HL-60 (cell line): ENCODE measurements at regions not wholly inside any gene's neighbourhood (a gene's known extent, or its start where the extent isn't known, plus 50 kb on each side); places are given as distances from the start of the nearest gene placed in this dataset.

Experiments used
- GABPA ChIP-seq: IDR thresholded peaks from 2 replicates; pipeline ENCODE4 v1.6.1; 2012; ENCODE audit warnings: low read depth
- POLR2AphosphoS5 ChIP-seq: IDR thresholded peaks from 2 replicates; pipeline ENCODE4 v1.6.1; 2012; ENCODE audit warnings: low read depth
- SPI1 ChIP-seq: IDR thresholded peaks from 2 replicates; pipeline ENCODE4 v1.6.1; 2012; ENCODE audit warnings: low read depth, mild to moderate bottlenecking, borderline replicate concordance
- TF ChIP-seq, protein P1 (sequence below): IDR thresholded peaks from one replicate; pipeline ENCODE4 v1.5.1; 2011; ENCODE audit warnings: low read length, control low read depth, inconsistent platforms; ENCODE audit not compliant: insufficient read depth
- TF ChIP-seq, protein P2 (sequence below): IDR thresholded peaks from 2 replicates; pipeline ENCODE4 v1.6.1; 2012; ENCODE audit warnings: low read depth; ENCODE audit not compliant: insufficient replicate concordance

DNA sequence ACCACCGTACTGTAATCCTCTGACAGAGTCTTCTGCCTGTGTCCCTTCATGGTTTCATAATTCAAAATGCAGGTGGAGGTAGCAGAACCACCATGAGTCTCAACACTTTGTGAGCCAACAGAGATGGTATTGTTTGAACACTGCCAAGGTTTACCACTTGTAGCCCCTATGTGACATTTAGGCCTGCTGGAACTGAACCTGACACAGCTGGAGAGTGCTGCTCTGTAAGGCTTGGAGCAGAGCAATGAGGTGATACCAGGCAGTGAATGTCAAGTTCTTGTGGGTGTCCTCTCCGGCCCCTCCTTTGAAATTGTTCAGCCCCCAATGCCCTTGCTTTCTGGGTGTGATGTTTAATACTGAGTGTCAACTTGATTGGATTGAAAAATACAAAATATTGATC lies 1042.9 kb downstream of the ARAP2 start:
- TF ChIP-seq, protein P1, sequence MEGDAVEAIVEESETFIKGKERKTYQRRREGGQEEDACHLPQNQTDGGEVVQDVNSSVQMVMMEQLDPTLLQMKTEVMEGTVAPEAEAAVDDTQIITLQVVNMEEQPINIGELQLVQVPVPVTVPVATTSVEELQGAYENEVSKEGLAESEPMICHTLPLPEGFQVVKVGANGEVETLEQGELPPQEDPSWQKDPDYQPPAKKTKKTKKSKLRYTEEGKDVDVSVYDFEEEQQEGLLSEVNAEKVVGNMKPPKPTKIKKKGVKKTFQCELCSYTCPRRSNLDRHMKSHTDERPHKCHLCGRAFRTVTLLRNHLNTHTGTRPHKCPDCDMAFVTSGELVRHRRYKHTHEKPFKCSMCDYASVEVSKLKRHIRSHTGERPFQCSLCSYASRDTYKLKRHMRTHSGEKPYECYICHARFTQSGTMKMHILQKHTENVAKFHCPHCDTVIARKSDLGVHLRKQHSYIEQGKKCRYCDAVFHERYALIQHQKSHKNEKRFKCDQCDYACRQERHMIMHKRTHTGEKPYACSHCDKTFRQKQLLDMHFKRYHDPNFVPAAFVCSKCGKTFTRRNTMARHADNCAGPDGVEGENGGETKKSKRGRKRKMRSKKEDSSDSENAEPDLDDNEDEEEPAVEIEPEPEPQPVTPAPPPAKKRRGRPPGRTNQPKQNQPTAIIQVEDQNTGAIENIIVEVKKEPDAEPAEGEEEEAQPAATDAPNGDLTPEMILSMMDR: no peak
- TF ChIP-seq POLR2AphosphoS5 (no peak), GABPA (no peak), SPI1 (no peak)
- TF ChIP-seq, protein P2, sequence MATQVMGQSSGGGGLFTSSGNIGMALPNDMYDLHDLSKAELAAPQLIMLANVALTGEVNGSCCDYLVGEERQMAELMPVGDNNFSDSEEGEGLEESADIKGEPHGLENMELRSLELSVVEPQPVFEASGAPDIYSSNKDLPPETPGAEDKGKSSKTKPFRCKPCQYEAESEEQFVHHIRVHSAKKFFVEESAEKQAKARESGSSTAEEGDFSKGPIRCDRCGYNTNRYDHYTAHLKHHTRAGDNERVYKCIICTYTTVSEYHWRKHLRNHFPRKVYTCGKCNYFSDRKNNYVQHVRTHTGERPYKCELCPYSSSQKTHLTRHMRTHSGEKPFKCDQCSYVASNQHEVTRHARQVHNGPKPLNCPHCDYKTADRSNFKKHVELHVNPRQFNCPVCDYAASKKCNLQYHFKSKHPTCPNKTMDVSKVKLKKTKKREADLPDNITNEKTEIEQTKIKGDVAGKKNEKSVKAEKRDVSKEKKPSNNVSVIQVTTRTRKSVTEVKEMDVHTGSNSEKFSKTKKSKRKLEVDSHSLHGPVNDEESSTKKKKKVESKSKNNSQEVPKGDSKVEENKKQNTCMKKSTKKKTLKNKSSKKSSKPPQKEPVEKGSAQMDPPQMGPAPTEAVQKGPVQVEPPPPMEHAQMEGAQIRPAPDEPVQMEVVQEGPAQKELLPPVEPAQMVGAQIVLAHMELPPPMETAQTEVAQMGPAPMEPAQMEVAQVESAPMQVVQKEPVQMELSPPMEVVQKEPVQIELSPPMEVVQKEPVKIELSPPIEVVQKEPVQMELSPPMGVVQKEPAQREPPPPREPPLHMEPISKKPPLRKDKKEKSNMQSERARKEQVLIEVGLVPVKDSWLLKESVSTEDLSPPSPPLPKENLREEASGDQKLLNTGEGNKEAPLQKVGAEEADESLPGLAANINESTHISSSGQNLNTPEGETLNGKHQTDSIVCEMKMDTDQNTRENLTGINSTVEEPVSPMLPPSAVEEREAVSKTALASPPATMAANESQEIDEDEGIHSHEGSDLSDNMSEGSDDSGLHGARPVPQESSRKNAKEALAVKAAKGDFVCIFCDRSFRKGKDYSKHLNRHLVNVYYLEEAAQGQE: no peak
